ENCODE measurements at regions not wholly inside any gene's neighbourhood (a gene's known extent, or its start where the extent isn't known, plus 50 kb on each side); places are given as distances from the start of the nearest gene placed in this dataset.
A peak's percentile ranks its signal among the peaks of the same experiment; 100 is the strongest.
"Not testable (repeated sequence)": the region's sequence is repeated elsewhere in the genome, so short reads cannot be mapped to it uniquely, and the experiment has no call there.

DNA sequence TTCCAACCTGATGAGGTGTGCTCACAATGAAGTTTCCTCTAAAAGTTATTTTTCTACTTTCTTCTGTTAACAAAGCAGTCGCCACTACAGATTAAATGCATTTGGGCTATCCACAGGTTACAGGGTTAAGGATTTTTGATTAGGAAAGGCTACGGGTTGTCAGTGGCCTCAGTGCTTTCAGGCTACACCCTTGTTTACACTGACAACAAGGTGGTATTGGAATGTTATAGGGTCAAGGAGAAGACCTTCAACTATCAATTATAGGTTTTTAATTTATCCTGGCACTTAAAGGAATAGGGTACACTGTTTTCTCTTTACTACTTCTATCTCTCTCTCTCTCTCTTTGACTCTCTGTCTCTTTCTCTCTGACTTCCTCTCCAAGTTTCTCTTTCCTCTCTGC lies 102.8 kb downstream of the TMEM167A start:
- H3K9me3 Mint-ChIP-seq = peaks cover 20% of the 10 kb centered on the region

DNA sequence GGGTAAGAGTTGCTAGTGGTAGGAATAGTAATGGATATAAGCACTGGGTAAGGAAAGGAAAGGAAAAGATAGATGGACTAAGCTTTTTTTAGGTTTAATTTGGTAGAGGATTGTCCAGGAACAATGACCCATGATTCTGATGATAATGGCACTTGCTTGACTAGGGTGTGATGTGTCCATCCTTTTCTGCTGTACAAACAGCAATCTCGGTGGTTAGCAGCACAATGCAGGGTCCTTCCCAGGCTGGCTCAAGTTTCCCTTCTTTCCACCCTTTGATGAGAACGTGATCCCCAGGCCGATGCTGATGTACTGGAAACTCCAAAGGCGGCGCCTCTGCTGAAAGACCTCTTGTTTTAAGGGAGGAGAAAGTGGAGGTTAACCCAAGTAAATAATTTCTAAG lies 105.3 kb downstream of the TMEM167A start:
- Mint-ChIP-seq H3K36me3 (peaks cover 12% of the 10 kb centered on the region), H3K9me3 (peaks cover 23% of the 10 kb centered on the region), H3K4me1 (no peaks in the 10 kb centered on the region), H3K27ac (no peak overlapping the region), H3K27me3 (no peaks in the 10 kb centered on the region), H3K4me3 (no peak overlapping the region)
- DNase-seq = no peak

More for the DNA sequence above, 102.8 kb downstream of the TMEM167A start:
- not testable (repeated sequence) for H3K4me3 Mint-ChIP-seq, DNase-seq, H3K4me1 Mint-ChIP-seq, H3K27ac Mint-ChIP-seq, H3K27me3 Mint-ChIP-seq
- H3K36me3 Mint-ChIP-seq = peaks cover 12% of the 10 kb centered on the region

DNA sequence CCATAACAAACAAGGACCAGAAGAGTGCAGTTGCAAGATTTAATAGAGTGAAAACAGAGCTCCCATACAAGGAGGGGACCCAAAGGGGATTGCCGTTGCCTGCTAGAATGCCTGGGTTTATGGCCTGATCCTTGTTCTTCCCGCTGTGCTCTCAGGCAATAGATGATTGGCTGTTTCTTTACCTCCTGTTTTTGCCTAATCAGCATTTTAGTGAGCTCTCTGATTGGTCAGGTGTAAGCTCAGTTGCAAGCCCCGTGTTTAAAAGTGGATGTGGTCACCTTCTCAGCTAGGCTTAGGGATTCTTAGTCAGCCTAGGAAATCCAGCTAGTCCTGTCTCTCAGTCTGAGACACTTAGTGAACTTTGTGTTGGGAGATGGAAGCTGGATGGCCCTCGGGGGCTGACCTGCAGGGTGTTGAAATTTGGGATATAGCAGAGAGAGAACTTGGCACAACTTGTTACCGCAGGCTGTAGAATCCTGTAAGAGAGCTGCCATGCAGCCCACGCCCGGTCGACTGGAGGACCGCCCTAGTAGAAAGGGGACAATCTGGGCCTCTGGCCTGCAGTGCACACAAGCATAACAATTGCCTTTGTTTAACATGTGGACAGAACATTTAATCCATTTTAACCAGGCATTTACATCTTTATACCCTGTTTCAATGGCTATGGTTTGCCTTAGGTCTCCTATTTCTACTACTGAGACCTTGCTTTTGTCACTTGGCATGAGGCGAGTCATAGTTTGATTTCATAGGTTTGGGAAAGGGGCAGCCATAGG lies 106.0 kb downstream of the TMEM167A start:
- H3K4me3 Mint-ChIP-seq, DNase-seq, H3K27me3 Mint-ChIP-seq, H3K4me1 Mint-ChIP-seq, H3K36me3 Mint-ChIP-seq, H3K27ac Mint-ChIP-seq: not testable (repeated sequence)
- peaks cover 21% of the 10 kb centered on the region for H3K9me3 Mint-ChIP-seq

DNA sequence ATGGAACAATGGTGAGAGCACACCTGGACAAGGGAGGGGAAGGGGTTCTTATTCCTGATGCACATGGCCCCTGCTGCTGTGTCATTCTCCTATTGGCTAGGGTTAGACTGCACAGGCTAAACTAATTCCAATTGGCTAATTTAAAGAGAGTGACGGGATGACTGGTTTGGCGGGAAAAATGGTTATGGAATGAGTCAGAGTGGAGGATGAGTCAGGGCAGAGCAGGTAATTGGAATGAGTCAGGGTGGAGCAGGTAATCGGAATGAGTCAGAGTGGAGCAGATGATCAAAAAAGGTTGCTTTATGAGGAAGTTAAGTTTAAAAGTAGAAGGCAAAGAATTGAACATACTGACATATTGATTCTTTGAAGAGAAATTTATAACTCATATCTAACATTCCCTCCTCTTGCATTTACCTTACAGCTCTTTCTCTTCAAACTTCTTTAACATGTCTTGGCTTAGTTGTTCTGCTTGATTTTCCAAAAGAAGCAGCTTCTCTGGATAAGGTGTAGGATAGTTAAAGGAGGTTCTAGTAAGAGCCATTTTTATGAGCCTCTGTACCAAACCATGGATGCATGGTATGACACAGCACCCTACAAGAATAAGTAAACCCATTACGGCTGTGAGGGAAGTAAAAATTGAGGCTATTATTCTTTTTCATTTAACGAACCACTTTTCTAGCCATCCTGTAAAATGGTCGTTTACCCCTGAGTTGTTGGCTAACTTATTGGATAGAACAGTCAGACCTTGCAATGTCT lies 107.8 kb downstream of the TMEM167A start:
- H3K4me3 Mint-ChIP-seq, H3K27me3 Mint-ChIP-seq, H3K27ac Mint-ChIP-seq, H3K4me1 Mint-ChIP-seq, H3K9me3 Mint-ChIP-seq, H3K36me3 Mint-ChIP-seq: not testable (repeated sequence)
- DNase-seq = peak; percentile 10

DNA sequence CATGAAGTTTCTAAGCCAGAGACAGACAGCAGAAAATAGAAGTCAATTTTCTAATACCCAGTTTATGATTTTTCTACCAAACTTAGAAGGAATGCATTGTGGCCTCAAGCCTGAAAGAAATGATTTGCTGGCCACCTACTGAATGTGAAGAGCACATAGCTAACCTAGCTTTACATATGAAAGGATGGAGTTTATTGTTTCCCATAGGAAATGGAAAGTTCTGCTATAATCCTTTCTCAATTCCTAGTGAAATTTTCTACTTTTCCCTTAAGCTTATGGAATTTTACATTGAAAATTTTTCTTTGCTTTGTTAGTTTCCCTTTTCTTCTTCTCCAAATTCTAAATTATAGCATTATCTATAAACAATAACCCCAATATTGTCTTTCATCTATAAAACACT lies 110.1 kb downstream of the TMEM167A start:
- no peak overlapping the region for H3K27ac Mint-ChIP-seq
- H3K4me1 Mint-ChIP-seq = no peaks in the 10 kb centered on the region
- H3K36me3 Mint-ChIP-seq = no peaks in the 10 kb centered on the region
- no peak overlapping the region for H3K4me3 Mint-ChIP-seq
- no peak for DNase-seq
- H3K9me3 Mint-ChIP-seq = peaks cover 3% of the 10 kb centered on the region
- no peaks in the 10 kb centered on the region for H3K27me3 Mint-ChIP-seq

DNA sequence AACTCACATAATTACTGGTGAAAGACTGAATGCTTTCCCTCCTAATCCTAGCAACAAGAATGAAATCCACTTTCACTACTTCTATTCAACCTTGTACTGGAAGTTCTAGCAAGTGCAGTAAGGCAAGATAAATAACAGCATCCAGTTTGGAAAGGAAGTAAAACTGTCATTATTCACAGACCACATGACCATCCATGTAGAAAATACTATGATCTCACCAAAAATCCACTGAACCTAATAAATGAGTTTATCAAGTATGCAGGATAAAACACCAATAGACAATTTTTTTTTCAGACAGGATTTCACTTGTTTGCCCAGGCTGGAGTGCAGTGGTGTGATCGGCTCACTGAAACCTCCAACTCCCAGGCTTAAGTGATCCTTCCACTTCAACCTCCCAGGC lies 117.7 kb downstream of the TMEM167A start:
- H3K36me3 Mint-ChIP-seq = no peaks in the 10 kb centered on the region
- H3K27me3 Mint-ChIP-seq = no peaks in the 10 kb centered on the region
- H3K4me1 Mint-ChIP-seq = no peaks in the 10 kb centered on the region
- no peak overlapping the region for H3K4me3 Mint-ChIP-seq
- DNase-seq = no peak
- peaks cover 20% of the 10 kb centered on the region for H3K9me3 Mint-ChIP-seq
- no peak overlapping the region for H3K27ac Mint-ChIP-seq

DNA sequence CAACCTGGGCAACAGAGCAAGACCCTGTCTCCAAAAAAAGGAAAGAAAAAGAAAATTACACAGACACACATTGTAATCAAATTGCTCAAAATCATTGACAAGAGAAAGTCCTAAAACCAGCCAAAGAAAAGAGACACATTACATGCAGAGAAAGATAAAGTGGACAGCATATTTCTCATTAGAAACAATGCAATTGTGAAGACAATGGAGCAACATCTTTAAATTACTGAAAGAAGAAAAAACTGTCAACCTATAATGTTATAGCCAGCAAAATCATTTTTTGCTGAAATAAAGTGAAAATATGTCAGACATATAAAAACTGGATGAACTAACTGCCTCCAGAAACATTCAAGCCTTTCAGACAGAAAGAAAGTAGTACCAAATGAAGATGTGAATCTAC lies 120.6 kb downstream of the TMEM167A start:
- no peak overlapping the region for H3K27ac Mint-ChIP-seq

DNA sequence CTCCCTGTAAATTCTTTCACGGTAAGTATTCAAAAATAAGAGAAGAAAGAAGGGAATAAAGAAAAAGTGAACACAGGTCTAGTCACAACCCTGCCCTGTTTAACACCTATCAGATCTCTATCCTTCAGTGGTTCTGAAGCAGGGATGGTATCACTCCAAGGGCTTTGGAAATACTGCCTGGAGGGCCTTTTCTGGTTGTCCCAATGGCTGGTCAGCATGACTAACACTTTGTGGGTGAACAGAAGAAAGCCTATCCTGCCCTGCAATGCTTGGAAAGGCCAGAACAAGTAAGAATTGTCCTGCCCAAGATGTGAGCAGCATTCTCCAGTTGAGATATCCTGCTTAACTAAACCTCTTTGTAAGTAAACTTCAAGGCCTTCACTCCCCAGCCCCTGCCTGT lies 124.9 kb downstream of the TMEM167A start:
- Mint-ChIP-seq H3K27ac (no peak overlapping the region), H3K9me3 (peaks cover 36% of the 10 kb centered on the region), H3K4me3 (no peak overlapping the region), H3K4me1 (no peaks in the 10 kb centered on the region), H3K27me3 (no peaks in the 10 kb centered on the region), H3K36me3 (no peaks in the 10 kb centered on the region)
- no peak for DNase-seq

More for the DNA sequence above, 120.6 kb downstream of the TMEM167A start:
- no peak for DNase-seq
- H3K4me1 Mint-ChIP-seq = no peaks in the 10 kb centered on the region
- H3K27me3 Mint-ChIP-seq = no peaks in the 10 kb centered on the region
- peaks cover 20% of the 10 kb centered on the region for H3K9me3 Mint-ChIP-seq
- H3K4me3 Mint-ChIP-seq = no peak overlapping the region
- no peaks in the 10 kb centered on the region for H3K36me3 Mint-ChIP-seq

DNA sequence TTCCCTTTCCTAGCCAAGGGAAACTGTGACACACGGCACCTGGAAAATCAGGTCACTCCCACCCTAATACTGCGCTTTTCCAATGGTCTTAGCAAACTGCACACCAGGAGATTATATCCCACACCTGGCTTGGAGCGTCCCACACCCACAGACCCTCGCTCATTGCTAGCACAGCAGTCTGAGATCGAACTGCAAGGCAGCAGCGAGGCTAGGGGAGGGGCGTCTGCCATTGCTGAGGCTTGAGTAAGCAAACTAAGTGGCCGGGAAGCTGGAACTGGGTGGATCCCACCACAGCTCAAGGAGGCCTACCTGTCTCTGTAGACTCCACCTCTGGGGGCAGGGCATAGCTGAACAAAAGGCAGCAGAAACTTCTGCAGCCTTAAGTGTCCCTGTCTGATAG lies 132.9 kb downstream of the TMEM167A start:
- peaks cover 16% of the 10 kb centered on the region for H3K9me3 Mint-ChIP-seq
- not testable (repeated sequence) for H3K27me3 Mint-ChIP-seq, H3K27ac Mint-ChIP-seq, DNase-seq, H3K36me3 Mint-ChIP-seq, H3K4me3 Mint-ChIP-seq, H3K4me1 Mint-ChIP-seq

DNA sequence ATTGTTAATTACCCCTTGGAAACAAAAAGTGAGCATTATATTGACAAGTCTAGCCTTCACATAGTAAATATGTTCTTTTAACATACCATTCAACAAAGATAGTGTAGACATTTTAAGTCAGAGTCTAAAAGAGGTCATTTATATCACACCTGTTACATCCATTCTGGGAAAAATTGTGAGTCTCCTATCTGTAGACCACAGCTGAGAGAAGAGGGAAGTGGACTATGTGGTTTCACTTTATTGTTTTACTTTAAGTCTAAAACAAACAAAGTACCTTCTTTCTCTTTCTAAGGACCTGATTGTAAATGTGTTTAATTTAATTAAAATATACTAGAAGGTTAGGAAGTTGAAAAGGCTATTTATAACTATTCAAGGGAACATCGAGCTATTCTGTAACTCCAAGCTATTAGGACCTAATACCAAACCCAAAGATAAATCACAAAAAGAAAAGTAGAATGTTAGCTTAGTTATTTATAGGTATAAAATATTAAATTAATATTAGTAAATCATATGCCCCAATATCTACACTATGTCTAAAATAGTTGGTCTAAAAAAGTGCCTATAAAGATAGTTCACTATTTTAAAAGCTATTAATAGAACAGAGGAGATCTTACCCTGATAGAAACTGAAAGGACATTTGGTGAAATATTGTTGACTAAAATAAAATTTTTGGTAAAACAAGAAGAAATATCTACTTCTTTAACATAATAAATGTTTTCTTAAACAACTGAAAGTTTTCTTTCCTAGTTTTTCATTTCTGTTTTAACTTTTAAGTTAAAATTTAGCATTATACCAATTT lies 134.9 kb downstream of the TMEM167A start:
- DNase-seq = no peak
- Mint-ChIP-seq H3K9me3 (peaks cover 2% of the 10 kb centered on the region), H3K4me1 (no peaks in the 10 kb centered on the region), H3K27me3 (no peaks in the 10 kb centered on the region), H3K36me3 (no peaks in the 10 kb centered on the region), H3K27ac (no peak overlapping the region), H3K4me3 (no peak overlapping the region)

DNA sequence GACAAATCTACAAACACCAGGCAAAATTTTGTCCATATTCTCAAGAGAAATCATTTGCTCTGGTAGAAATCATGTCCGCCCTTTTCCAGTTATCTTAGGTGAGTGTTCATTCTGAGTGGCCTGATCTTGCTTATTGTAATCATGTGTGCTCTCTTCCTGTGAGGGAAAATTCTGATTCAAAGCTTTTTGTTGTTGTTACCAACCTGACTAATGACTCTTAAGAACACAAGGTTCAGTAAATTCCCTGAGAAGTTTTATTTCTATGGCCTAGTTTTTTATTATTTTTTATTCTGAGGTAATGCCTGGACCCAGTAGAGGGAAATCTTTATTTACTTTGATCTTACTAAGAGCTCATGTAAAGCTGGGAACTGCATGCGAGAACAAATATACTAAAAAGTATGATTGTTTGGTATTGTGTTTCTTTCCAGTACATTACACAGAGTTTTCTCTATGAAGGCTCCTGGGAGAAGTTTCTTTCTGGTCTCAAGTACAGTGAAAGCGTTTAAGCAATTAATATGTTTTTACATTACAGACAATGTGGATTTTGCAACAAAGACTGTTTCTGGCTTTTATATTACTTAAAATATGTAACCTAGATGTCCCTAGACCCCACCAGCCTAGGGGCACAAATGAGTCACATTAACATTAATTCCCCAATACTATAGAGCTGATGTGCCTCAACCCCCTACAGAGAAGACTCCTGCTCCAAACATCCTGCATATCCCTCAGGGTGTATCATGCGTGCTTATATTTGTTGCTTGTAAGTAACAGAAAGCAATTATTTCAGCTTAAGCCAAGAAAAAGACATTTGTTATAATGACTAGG lies 138.1 kb downstream of the TMEM167A start:
- H3K27me3 Mint-ChIP-seq = no peaks in the 10 kb centered on the region
- no peaks in the 10 kb centered on the region for H3K4me1 Mint-ChIP-seq
- H3K9me3 Mint-ChIP-seq = peaks cover 2% of the 10 kb centered on the region
- H3K27ac Mint-ChIP-seq = no peak overlapping the region
- no peak for DNase-seq
- no peak overlapping the region for H3K4me3 Mint-ChIP-seq
- H3K36me3 Mint-ChIP-seq = no peaks in the 10 kb centered on the region

DNA sequence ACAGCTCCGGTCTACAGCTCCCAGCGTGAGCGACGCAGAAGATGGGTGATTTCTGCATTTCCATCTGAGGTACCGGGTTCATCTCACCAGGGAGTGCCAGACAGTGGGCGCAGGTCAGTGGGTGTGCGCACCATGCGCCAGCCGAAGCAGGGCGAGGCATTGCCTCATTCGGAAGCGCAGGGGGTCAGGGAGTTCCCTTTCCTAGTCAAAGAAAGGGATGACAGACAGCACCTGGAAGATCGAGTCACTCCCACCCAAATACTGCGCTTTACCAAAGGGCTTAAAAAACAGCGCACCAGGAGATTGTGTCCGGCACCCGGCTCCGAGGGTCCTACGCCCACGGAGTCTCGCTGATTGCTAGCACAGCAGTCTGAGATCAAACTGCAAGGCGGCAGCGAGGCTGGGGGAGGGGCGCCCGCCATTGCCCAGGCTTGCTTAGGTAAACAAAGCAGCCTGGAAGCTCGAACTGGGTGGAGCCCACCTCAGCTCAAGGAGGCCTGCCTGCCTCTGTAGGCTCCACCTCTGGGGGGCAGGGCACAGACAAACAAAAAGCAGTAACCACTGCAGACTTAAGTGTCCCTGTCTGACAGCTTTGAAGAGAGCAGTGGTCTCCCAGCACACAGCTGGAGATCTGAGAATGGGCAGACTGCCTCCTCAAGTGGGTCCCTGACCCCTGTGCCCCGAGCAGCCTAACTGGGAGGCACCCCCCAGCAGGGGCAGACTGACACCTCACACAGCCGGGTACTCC lies 144.5 kb downstream of the TMEM167A start:
- H3K36me3 Mint-ChIP-seq, H3K27ac Mint-ChIP-seq, H3K4me1 Mint-ChIP-seq, H3K4me3 Mint-ChIP-seq, H3K27me3 Mint-ChIP-seq, DNase-seq, H3K9me3 Mint-ChIP-seq: not testable (repeated sequence)

DNA sequence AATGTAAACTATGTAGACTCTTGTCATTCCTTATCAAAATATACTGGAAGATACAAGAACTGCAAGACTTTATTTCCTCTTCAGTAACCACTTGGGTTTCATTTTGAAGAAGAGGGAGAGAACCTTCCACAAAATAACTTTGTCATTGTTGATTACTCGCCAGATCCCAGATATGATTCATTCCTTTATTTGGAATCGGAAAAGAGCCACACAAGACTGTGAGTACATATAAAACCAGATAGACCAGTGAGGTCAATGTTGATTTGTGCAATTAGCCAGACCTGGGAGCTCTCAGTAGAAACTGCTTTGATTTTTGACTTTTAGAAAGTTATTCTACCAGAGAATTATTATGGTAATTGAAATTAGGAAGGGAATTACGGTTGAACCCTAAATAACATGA lies 146.1 kb downstream of the TMEM167A start:
- Mint-ChIP-seq H3K4me1 (no peaks in the 10 kb centered on the region), H3K9me3 (no peaks in the 10 kb centered on the region), H3K4me3 (no peak overlapping the region), H3K27me3 (no peaks in the 10 kb centered on the region), H3K36me3 (no peaks in the 10 kb centered on the region), H3K27ac (no peak overlapping the region)
- no peak for DNase-seq

DNA sequence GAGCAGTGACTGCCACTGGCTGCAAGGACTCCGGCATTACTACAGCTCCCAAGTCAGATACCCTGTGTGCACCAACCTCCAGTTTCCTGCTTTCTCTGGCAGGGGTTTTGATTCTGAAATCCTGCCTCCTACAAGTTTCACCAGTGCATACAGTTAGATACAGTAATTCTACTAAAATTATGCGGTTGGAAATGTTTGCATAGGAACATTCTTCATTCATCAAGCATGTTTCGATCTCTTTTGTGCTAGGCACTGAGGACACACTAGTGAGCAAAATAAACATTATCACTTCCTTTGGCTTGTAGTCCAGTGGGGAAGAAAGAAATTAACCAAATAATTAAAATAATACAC lies 152.2 kb downstream of the TMEM167A start:
- Mint-ChIP-seq H3K36me3 (no peaks in the 10 kb centered on the region), H3K27ac (no peak overlapping the region), H3K9me3 (no peaks in the 10 kb centered on the region), H3K4me3 (no peak overlapping the region), H3K4me1 (no peaks in the 10 kb centered on the region), H3K27me3 (no peaks in the 10 kb centered on the region)
- no peak for DNase-seq
